HCT116 (cell line): ENCODE measurements at regions not wholly inside any gene's neighbourhood (a gene's known extent, or its start where the extent isn't known, plus 50 kb on each side); places are given as distances from the start of the nearest gene placed in this dataset.

Experiments
- ATAC-seq: fragments of 200-7000 bp; cut with Tn5 transposase; 2 replicates; pipeline ENCODE4 v1.9.1; 2020; ENCODE audit warnings: mild to moderate bottlenecking, moderate library complexity
- BruUV-seq: library from RNA; stranded (reverse); fragments of 400-500 nt; replicated peaks from 2 replicates; lab custom pipeline; 2021; lab: Mats Ljungman, UMichigan
- CTCF ChIA-PET: fragments of 300-600 bp; sonication (Branson Sonifier 250); formaldehyde crosslinking; loops from one replicate; lab custom pipeline; 2021; ENCODE audit warnings: antibody characterized with exemption; lab: Charles Lee
- POLR2A ChIA-PET: fragments of 300-600, 350-600 bp; sonication (Branson Sonifier 250); formaldehyde crosslinking; loops from one replicate; lab custom pipeline; 2021; ENCODE audit warnings: antibody characterized with exemption; lab: Charles Lee
- RAD21 ChIA-PET, 2 experiments: fragments of 300-600 bp; sonication (Branson Sonifier 250); formaldehyde crosslinking; loops; one replicate each; lab custom pipeline; 2023; ENCODE audit warnings: low total read pairs in 2 of 2; ENCODE audit not compliant: uncharacterized antibody in 2 of 2, unreplicated experiment in 2 of 2, low non-redundant PET in 1 of 2; lab: Charles Lee
- DNase-seq: peaks from one replicate; pipeline ENCODE4 v3.0.0-alpha.2; 2010; ENCODE audit warnings: low read depth, low spot score
- H2AFZ ChIP-seq: fragments of 200-600 bp; shearing (Covaris generic), sonication (generic); 2 replicates; pipeline ENCODE4 v1.6.1; 2017; ENCODE audit warnings: low read depth, mixed run types, mixed read lengths, antibody characterized with exemption, low read length; ENCODE audit not compliant: poor library complexity, severe bottlenecking
- H3K27ac ChIP-seq: 2 replicates; pipeline ENCODE4 v1.5.1; 2012; ENCODE audit warnings: low read depth, low read length
- H3K27me3 ChIP-seq: fragments of 200-600 bp; sonication (generic); 2 replicates; pipeline ENCODE4 v1.6.1; 2016; ENCODE audit warnings: mixed run types, low read length, mixed read lengths; ENCODE audit not compliant: insufficient read depth
- H3K36me3 ChIP-seq, 2 experiments: fragments of 200-500 bp in 1 of 2; fragments of 200-600 bp in 1 of 2; sonication (Bioruptor generic) in 1 of 2; sonication (generic) in 1 of 2; 2 replicates each; pipeline versions ENCODE4 v1.5.1 to v1.6.1; 2014 to 2016; ENCODE audit warnings: low read length in 2 of 2, inconsistent platforms in 1 of 2, mixed read lengths in 1 of 2, mixed run types in 1 of 2; ENCODE audit not compliant: insufficient read depth in 2 of 2, control insufficient read depth in 1 of 2
- H3K4me1 ChIP-seq, 2 experiments: fragments of 200-600 bp in 1 of 2; sonication (generic) in 1 of 2; 2 replicates each; pipeline versions ENCODE4 v1.5.1 to v1.6.1; 2012 to 2017; ENCODE audit warnings: low read length in 2 of 2, inconsistent platforms in 1 of 2, mild to moderate bottlenecking in 1 of 2, mixed read lengths in 1 of 2, mixed run types in 1 of 2, moderate library complexity in 1 of 2; ENCODE audit not compliant: insufficient read depth in 2 of 2, control insufficient read depth in 1 of 2
- H3K4me2 ChIP-seq: fragments of 200-600 bp; sonication (generic); 2 replicates; pipeline ENCODE4 v1.6.1; 2017; ENCODE audit warnings: mixed run types, low read length, mixed read lengths
- H3K4me3 ChIP-seq, 2 experiments: fragments of 200-600 bp in 1 of 2; sonication (generic) in 1 of 2; replicated peaks in 1 of 2; 2 replicates each; pipeline ENCODE4 v1.5.1; 2011 to 2016; ENCODE audit warnings: low read length in 2 of 2, control low read depth in 1 of 2, low read depth in 1 of 2, mild to moderate bottlenecking in 1 of 2, mixed read lengths in 1 of 2, mixed run types in 1 of 2
- H3K79me2 ChIP-seq: fragments of 200-600 bp; sonication (generic); 2 replicates; pipeline ENCODE4 v1.6.1; 2017; ENCODE audit warnings: mild to moderate bottlenecking, mixed run types, low read length, moderate library complexity, mixed read lengths; ENCODE audit not compliant: insufficient read depth
- H3K9ac ChIP-seq: fragments of 200-600 bp; sonication (generic); 2 replicates; pipeline ENCODE4 v1.6.1; 2016; ENCODE audit warnings: low read length, mixed read lengths
- H3K9me2 ChIP-seq: fragments of 200-600 bp; sonication (generic), shearing (Covaris generic); 2 replicates; pipeline ENCODE4 v1.6.1; 2017; ENCODE audit warnings: mixed run types, mild to moderate bottlenecking, moderate library complexity; ENCODE audit not compliant: insufficient read depth
- H3K9me3 ChIP-seq, 2 experiments: fragments of 200-500 bp in 1 of 2; fragments of 200-600 bp in 1 of 2; sonication (Bioruptor generic) in 1 of 2; sonication (generic) in 1 of 2; 2 replicates each; pipeline ENCODE4 v1.6.1; 2014 to 2017; ENCODE audit warnings: low read length in 2 of 2, mixed read lengths in 2 of 2, inconsistent platforms in 1 of 2, low read depth in 1 of 2, mild to moderate bottlenecking in 1 of 2, mixed run types in 1 of 2, moderate library complexity in 1 of 2; ENCODE audit not compliant: control insufficient read depth in 1 of 2, insufficient read depth in 1 of 2
- H4K20me1 ChIP-seq: fragments of 200-600 bp; sonication (generic), shearing (Covaris generic); 2 replicates; pipeline ENCODE4 v1.6.1; 2017; ENCODE audit warnings: mixed run types, mild to moderate bottlenecking, moderate library complexity; ENCODE audit not compliant: insufficient read depth
- POLR2AphosphoS5 ChIP-seq: IDR thresholded peaks from 2 replicates; pipeline ENCODE4 v1.6.1; 2011; ENCODE audit warnings: mild to moderate bottlenecking, low read depth, low read length, moderate library complexity
- ZFX ChIP-seq: fragments of 450-650 bp; IDR thresholded peaks from 2 replicates; pipeline ENCODE4 v1.6.1; 2017
- intact Hi-C: fragments of 100-400 bp; cut with micrococcal nuclease; formaldehyde crosslinking; loops from 2 replicates; pipeline ENCODE4 v1.10.0; 2022
- TF ChIP-seq, protein P1 (sequence below), 3 experiments: fragments of 200-600 bp in 1 of 3; sonication (generic) in 1 of 3; IDR thresholded peaks in 2 of 3; conservative IDR thresholded peaks in 1 of 3; 2 replicates each; pipeline ENCODE4 v1.5.1; 2012 to 2017; ENCODE audit warnings: low read depth in 2 of 3, low read length in 2 of 3, antibody characterized with exemption in 1 of 3, borderline replicate concordance in 1 of 3, control low read depth in 1 of 3, mild to moderate bottlenecking in 1 of 3, mixed read lengths in 1 of 3, mixed run types in 1 of 3, moderate library complexity in 1 of 3; ENCODE audit not compliant: insufficient read depth in 1 of 3

DNA sequence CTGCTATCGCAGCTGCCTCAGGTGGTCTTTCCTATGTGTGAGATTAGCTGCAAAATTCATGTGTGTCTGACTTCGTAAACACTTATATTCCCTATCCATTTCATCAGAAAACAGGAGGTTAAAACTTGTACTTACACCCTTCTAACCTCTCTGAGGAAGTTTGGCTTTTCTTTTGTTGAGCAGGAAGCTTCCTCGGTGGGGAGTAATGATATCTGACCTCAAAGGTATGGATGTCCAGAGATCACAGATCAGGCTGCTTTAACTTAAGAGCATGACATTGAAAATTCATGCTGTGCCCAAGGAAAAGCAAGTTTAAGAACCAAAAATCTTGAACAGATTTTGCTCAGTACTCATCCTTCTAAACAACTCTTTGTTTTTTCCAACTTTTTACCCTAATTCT is 429.1 kb downstream of the STIM2 start:
- ATAC-seq (no peak), DNase-seq (no peak)
- no peak overlapping the region for H3K9ac ChIP-seq
- no peak overlapping the region for H2AFZ ChIP-seq
- ChIA-PET POLR2A (no interaction called here), CTCF (no interaction called here), RAD21 (no interaction called here)
- no peak overlapping the region for H3K4me2 ChIP-seq
- no peaks in the 10 kb centered on the region for H3K9me2 ChIP-seq
- no peak overlapping the region for H3K4me3 ChIP-seq
- TF ChIP-seq POLR2AphosphoS5 (no peak), ZFX (no peak)
- no peaks in the 10 kb centered on the region for H3K9me3 ChIP-seq
- H3K27me3 ChIP-seq, result peaks cover 26% of the 10 kb centered on the region; the same call in 1 of the 2 replicates
- no peaks in the 10 kb centered on the region for H3K36me3 ChIP-seq
- H3K27ac ChIP-seq, result no peak overlapping the region
- no peaks in the 10 kb centered on the region for H3K4me1 ChIP-seq
- H3K79me2 ChIP-seq, result no peaks in the 10 kb centered on the region
- BruUV-seq, result no TSS peak
- intact Hi-C loops, result no loop called here
- H4K20me1 ChIP-seq, result no peaks in the 10 kb centered on the region

DNA sequence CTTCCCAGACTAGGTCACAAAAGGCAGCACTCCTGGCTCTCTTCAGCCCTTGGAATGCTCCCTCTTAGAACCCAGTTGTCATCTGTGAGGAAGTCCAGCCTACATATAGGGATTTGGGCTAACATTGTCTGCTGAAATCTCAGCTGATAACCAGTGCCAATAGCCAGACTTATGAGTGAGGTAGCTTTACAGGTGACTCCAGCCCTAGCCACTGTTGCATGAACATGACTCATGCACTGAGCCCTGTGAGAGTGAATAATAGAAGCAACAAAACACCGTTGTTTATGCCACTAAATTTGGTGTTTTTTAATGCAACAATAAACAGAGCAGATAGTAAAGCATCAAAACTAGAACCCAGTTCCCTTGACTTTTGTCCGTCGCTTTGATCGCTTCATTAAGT is 433.2 kb downstream of the STIM2 start:
- POLR2A ChIA-PET, result no interaction called here
- Histone ChIP-seq H3K27me3 (peaks cover 24% of the 10 kb centered on the region; the same call in 1 of the 2 replicates), H2AFZ (no peak overlapping the region), H3K27ac (no peak overlapping the region), H3K9ac (no peak overlapping the region), H3K4me3 (no peak overlapping the region), H3K9me3 (no peaks in the 10 kb centered on the region), H3K36me3 (no peaks in the 10 kb centered on the region), H3K79me2 (no peaks in the 10 kb centered on the region), H4K20me1 (no peaks in the 10 kb centered on the region), H3K9me2 (no peaks in the 10 kb centered on the region), H3K4me1 (no peaks in the 10 kb centered on the region), H3K4me2 (no peak overlapping the region)
- BruUV-seq, result no TSS peak
- intact Hi-C loops, result no loop called here
- RAD21 ChIA-PET, result no interaction called here
- DNase-seq, result no peak
- TF ChIP-seq, protein P1, sequence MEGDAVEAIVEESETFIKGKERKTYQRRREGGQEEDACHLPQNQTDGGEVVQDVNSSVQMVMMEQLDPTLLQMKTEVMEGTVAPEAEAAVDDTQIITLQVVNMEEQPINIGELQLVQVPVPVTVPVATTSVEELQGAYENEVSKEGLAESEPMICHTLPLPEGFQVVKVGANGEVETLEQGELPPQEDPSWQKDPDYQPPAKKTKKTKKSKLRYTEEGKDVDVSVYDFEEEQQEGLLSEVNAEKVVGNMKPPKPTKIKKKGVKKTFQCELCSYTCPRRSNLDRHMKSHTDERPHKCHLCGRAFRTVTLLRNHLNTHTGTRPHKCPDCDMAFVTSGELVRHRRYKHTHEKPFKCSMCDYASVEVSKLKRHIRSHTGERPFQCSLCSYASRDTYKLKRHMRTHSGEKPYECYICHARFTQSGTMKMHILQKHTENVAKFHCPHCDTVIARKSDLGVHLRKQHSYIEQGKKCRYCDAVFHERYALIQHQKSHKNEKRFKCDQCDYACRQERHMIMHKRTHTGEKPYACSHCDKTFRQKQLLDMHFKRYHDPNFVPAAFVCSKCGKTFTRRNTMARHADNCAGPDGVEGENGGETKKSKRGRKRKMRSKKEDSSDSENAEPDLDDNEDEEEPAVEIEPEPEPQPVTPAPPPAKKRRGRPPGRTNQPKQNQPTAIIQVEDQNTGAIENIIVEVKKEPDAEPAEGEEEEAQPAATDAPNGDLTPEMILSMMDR (IDR thresholded peaks at IDR 0.05 in 2 of 3, conservative IDR thresholded peaks at IDR 0.05 in 1 of 3; ENCODE audit: borderline replicate concordance in 1 of 3, insufficient read depth in 1 of 3, low read depth in 2 of 3, low read length in 2 of 3), result no peak
- no peak for TF ChIP-seq ZFX
- CTCF ChIA-PET, result no interaction called here
- ATAC-seq, result no peak
